Natural killer cell (primary cell): ENCODE measurements at regions not wholly inside any gene's neighbourhood (a gene's known extent, or its start where the extent isn't known, plus 50 kb on each side); places are given as distances from the start of the nearest gene placed in this dataset.

ENCODE experiments used
- ATAC-seq, 3 donors: fragments of 150-1000 bp in 2 of 3; fragments of 200-7000 bp in 1 of 3; cut with Tn5 transposase; 1 replicate in 1 of 3; 2 replicates in 2 of 3; pipeline ENCODE4 v1.10.0; 2021; ENCODE audit warnings: mild to moderate bottlenecking in 2 of 3, moderate library complexity in 2 of 3
- DNase-seq, 2 donors: peaks; one replicate each; pipeline versions ENCODE4 v3.0.0 to v3.0.0-alpha.2; 2013 to 2021; ENCODE audit warnings: mixed read lengths in 1 of 2
- H3K27ac ChIP-seq: one replicate; pipeline ENCODE4 v1.5.1; 2013; ENCODE audit warnings: mild to moderate bottlenecking, low read length
- H3K27me3 ChIP-seq: one replicate; pipeline ENCODE4 v1.6.1; 2013; ENCODE audit warnings: low read length; ENCODE audit not compliant: control insufficient read depth, insufficient read depth
- H3K36me3 ChIP-seq: one replicate; pipeline ENCODE4 v1.6.1; 2013; ENCODE audit warnings: low read length; ENCODE audit not compliant: control insufficient read depth, insufficient read depth
- H3K4me1 ChIP-seq: one replicate; pipeline ENCODE4 v1.6.1; 2013; ENCODE audit warnings: low read length; ENCODE audit not compliant: control insufficient read depth, insufficient read depth
- H3K4me3 ChIP-seq: one replicate; pipeline ENCODE4 v1.5.1; 2013; ENCODE audit warnings: low read length
- H3K9me3 ChIP-seq: one replicate; pipeline ENCODE4 v1.6.1; 2013; ENCODE audit warnings: low read length; ENCODE audit not compliant: control insufficient read depth, insufficient read depth
- H3K27ac Mint-ChIP-seq, 2 donors: one replicate each; pipeline ENCODE4 v1.8.0; 2022; ENCODE audit warnings: mild to moderate bottlenecking in 2 of 2, mixed read lengths in 2 of 2, moderate library complexity in 1 of 2
- H3K27me3 Mint-ChIP-seq, 2 donors: one replicate each; pipeline ENCODE4 v1.8.0; 2022; ENCODE audit warnings: low read depth in 2 of 2, mixed read lengths in 2 of 2
- H3K36me3 Mint-ChIP-seq: one replicate; pipeline ENCODE4 v1.8.0; 2022; ENCODE audit warnings: mixed read lengths
- H3K4me1 Mint-ChIP-seq, 2 donors: one replicate each; pipeline ENCODE4 v1.8.0; 2022; ENCODE audit warnings: mixed read lengths in 2 of 2
- H3K4me3 Mint-ChIP-seq: one replicate; pipeline ENCODE4 v1.8.0; 2022; ENCODE audit warnings: mild to moderate bottlenecking, moderate library complexity, mixed read lengths
- H3K9me3 Mint-ChIP-seq, 2 donors: one replicate each; pipeline ENCODE4 v1.8.0; 2022; ENCODE audit warnings: mixed read lengths in 2 of 2
- WGBS: methylation state at CpG from one replicate; pipeline ENCODE4 v1.1.7; 2013; ENCODE audit warnings: missing lambda C conversion rate; ENCODE audit not compliant: insufficient coverage; 5-methylcytosine and 5-hydroxymethylcytosine counted together
- intact Hi-C: fragments of 100-400 bp; cut with micrococcal nuclease; formaldehyde crosslinking; loops from one replicate; pipeline ENCODE4 v1.14.2; 2022
- TF ChIP-seq, protein P1 (sequence below): fragments of 200-600 bp; IDR thresholded peaks from one replicate; pipeline ENCODE4 v1.8.0; 2022; ENCODE audit warnings: antibody characterized with exemption

DNA sequence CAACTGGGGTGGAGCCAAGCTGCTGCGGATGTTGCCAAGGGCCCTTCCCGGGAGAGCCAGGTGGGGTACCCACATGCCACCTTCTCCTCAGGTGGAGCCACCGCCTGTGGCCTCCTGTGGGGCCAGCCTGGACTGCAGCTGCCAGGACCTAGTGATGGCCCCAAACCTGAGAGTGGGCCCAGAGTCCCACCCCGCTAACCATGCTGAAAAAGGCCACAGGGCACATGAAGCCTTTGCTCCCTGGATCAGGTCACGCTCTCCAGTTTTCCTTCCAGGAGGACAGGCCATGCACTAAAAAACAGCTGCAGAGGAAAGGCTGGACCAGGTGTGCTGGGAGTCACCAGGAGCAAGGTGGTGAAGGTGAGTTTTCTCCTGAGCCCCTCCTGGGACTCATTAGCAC is 73.9 kb upstream of the SLC22A16 start:
- 96% methylated on average over 5 of the region's 5 CpGs for WGBS
- H3K27me3 Mint-ChIP-seq = peaks cover 8 to 27% of the 10 kb centered on the region in 2 donors
- H3K4me3 ChIP-seq = no peak overlapping the region

DNA sequence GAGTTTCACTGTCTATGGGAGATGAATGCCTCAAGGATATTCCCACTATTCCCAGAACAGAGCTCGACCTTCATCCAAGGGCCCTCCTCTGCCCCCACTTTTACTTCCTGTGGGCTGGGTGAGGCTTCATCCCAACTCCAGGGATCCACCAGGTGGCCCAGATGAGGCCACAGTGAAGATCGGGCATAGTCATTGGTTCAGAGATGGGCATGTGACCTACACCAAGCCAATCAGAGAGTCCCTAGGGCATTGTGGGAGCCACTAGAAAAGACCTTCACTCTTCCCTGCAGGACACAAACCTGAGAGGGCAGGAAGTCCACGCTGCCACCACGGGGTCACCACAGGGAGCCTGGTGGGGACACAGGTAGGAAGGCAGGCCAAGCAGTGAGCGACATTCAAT is 72.9 kb upstream of the SLC22A16 start:
- no peak overlapping the region for H3K27ac Mint-ChIP-seq

More for the DNA sequence above, 73.9 kb upstream of the SLC22A16 start:
- DNase-seq = no peak
- Mint-ChIP-seq H3K9me3 (no peaks in the 10 kb centered on the region), H3K4me3 (no peak overlapping the region), H3K36me3 (no peaks in the 10 kb centered on the region), H3K4me1 (peaks cover under 1 to 1% of the 10 kb centered on the region in 2 donors), H3K27ac (no peak overlapping the region)
- no peaks in the 10 kb centered on the region for H3K4me1 ChIP-seq
- TF ChIP-seq, protein P1, sequence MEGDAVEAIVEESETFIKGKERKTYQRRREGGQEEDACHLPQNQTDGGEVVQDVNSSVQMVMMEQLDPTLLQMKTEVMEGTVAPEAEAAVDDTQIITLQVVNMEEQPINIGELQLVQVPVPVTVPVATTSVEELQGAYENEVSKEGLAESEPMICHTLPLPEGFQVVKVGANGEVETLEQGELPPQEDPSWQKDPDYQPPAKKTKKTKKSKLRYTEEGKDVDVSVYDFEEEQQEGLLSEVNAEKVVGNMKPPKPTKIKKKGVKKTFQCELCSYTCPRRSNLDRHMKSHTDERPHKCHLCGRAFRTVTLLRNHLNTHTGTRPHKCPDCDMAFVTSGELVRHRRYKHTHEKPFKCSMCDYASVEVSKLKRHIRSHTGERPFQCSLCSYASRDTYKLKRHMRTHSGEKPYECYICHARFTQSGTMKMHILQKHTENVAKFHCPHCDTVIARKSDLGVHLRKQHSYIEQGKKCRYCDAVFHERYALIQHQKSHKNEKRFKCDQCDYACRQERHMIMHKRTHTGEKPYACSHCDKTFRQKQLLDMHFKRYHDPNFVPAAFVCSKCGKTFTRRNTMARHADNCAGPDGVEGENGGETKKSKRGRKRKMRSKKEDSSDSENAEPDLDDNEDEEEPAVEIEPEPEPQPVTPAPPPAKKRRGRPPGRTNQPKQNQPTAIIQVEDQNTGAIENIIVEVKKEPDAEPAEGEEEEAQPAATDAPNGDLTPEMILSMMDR = no peak
- intact Hi-C loops = no loop called here
- no peaks in the 10 kb centered on the region for H3K9me3 ChIP-seq
- no peaks in the 10 kb centered on the region for H3K36me3 ChIP-seq
- no peak overlapping the region for H3K27ac ChIP-seq
- ATAC-seq = no peak
- H3K27me3 ChIP-seq = no peaks in the 10 kb centered on the region

DNA sequence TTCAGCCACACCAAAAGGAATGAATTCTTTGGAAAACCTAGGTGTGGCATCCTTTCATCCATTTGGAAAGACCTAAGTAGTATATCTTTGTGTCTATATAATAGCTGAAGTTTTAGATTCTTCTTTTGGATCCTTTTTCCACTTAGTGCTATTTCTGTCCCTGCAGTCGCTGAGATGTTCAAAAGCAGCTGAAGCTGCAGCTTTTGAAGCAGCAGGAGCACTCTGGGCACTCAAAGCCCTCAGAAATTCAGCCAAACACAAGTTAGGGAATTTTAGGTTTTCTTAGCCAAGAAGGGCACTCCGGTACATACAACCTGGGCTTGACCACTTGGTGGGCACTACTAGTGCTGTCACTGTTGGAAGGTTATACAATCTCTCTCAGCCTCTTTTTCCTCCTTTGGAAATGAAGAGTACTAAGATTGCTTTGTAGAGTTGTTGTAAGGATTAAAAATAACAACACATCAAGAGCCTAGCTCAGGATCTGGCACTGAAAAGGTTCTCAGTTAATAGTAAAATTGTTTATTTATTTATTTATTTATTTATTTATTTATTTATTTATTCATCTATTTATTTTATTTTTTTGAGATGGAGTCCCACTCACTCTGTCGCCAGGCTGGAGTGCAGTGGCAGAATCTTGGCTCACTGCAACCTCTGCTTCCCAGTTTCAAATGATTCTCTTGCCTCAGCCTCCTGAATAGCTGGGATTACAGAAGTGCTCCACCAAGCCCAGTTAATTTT is 71.9 kb upstream of the SLC22A16 start:
- no peaks in the 10 kb centered on the region for H3K9me3 ChIP-seq
- ATAC-seq (no peak), DNase-seq (no peak)
- Mint-ChIP-seq H3K36me3 (no peaks in the 10 kb centered on the region), H3K9me3 (no peaks in the 10 kb centered on the region), H3K4me3 (no peak overlapping the region), H3K27me3 (peaks cover 8 to 18% of the 10 kb centered on the region in 2 donors), H3K27ac (no peak overlapping the region), H3K4me1 (peaks cover 12 to 18% of the 10 kb centered on the region in 2 donors)
- intact Hi-C loops = no loop called here
- no peak overlapping the region for H3K4me3 ChIP-seq
- H3K4me1 ChIP-seq = peaks cover 7% of the 10 kb centered on the region
- TF ChIP-seq, protein P1 = no peak
- no peaks in the 10 kb centered on the region for H3K36me3 ChIP-seq
- H3K27me3 ChIP-seq = no peaks in the 10 kb centered on the region
- 88% methylated on average over 3 of the region's 3 CpGs for WGBS
- H3K27ac ChIP-seq = no peak overlapping the region

More for the DNA sequence above, 72.9 kb upstream of the SLC22A16 start:
- H3K4me3 ChIP-seq = no peak overlapping the region
- H3K27me3 ChIP-seq = no peaks in the 10 kb centered on the region
- ATAC-seq (no peak), DNase-seq (no peak)
- intact Hi-C loops = no loop called here
- no peaks in the 10 kb centered on the region for H3K36me3 Mint-ChIP-seq
- no peaks in the 10 kb centered on the region for H3K9me3 Mint-ChIP-seq
- H3K27ac ChIP-seq = no peak overlapping the region
- H3K4me3 Mint-ChIP-seq = no peak overlapping the region
- peaks cover 3% of the 10 kb centered on the region for H3K4me1 ChIP-seq
- peaks cover 11 to 12% of the 10 kb centered on the region in 2 donors for H3K4me1 Mint-ChIP-seq
- H3K9me3 ChIP-seq = no peaks in the 10 kb centered on the region
- H3K36me3 ChIP-seq = no peaks in the 10 kb centered on the region
- TF ChIP-seq, protein P1 = no peak
- WGBS = 87% methylated on average over 5 of the region's 5 CpGs
- H3K27me3 Mint-ChIP-seq = peaks cover 8 to 24% of the 10 kb centered on the region in 2 donors
